Prostate gland (tissue), 2 donors: ENCODE measurements at regions not wholly inside any gene's neighbourhood (a gene's known extent, or its start where the extent isn't known, plus 50 kb on each side); places are given as distances from the start of the nearest gene placed in this dataset.

Experiments
- DNase-seq: peaks from one replicate; pipeline ENCODE4 v3.0.0-alpha.2; 2019; ENCODE audit warnings: low spot score
- H3K27ac ChIP-seq, 2 donors: fragments of 200-600 bp; sonication (generic); 2 replicates each; pipeline ENCODE4 v1.5.1; 2017 to 2019
- H3K27me3 ChIP-seq: fragments of 200-600 bp; sonication (generic); replicated peaks from 2 replicates; pipeline ENCODE4 v1.5.1; 2019; ENCODE audit not compliant: insufficient read depth
- H3K36me3 ChIP-seq, 2 donors: fragments of 200-600 bp; sonication (generic); 1 replicate in 1 of 2; 2 replicates in 1 of 2; pipeline versions ENCODE4 v1.5.1 to v1.8.1; 2017 to 2019
- H3K4me1 ChIP-seq: fragments of 200-600 bp; sonication (generic); replicated peaks from 2 replicates; pipeline ENCODE4 v1.5.1; 2019
- H3K4me3 ChIP-seq, 2 donors: fragments of 200-600 bp; sonication (generic); 2 replicates each; pipeline ENCODE4 v1.5.1; 2017 to 2019
- H3K9me3 ChIP-seq: fragments of 200-600 bp; sonication (generic); 2 replicates; pipeline ENCODE4 v1.5.1; 2017
- CTCF ChIP-seq, 4 experiments: fragments of 200-600 bp in 2 of 4; fragments of 450-650 bp in 2 of 4; sonication (generic) in 2 of 4; IDR thresholded peaks; 1 replicate in 3 of 4; 2 replicates in 1 of 4; pipeline ENCODE4 v1.5.1; 2016 to 2019; ENCODE audit warnings: antibody characterized with exemption in 4 of 4, mild to moderate bottlenecking in 2 of 4, moderate library complexity in 2 of 4
- POLR2A ChIP-seq: fragments of 450-650 bp; IDR thresholded peaks from one replicate; pipeline ENCODE4 v1.6.1; 2016; ENCODE audit warnings: antibody characterized with exemption, mild to moderate bottlenecking
- POLR2AphosphoS5 ChIP-seq: sonication (generic); formaldehyde crosslinking; IDR thresholded peaks from one replicate; pipeline ENCODE4 v1.6.1; 2017; ENCODE audit warnings: antibody characterized with exemption
- WGBS: methylation state at CpG from one replicate; pipeline ENCODE4 v1.1.5; 2018; 5-methylcytosine and 5-hydroxymethylcytosine counted together
- intact Hi-C: fragments of 100-400 bp; cut with DNase I; formaldehyde crosslinking; loops from one replicate; pipeline ENCODE4 v1.14.2; 2022

GRCh38 chr21:38597421-38597820, 99.1 kb upstream of the ERG start:
- intact Hi-C loops, result no loop called here
- H3K36me3 ChIP-seq, result no peaks in the 10 kb centered on the region
- no peak overlapping the region for H3K27ac ChIP-seq
- no peak for TF ChIP-seq CTCF (IDR thresholded peaks at IDR 0.05)
- TF ChIP-seq POLR2AphosphoS5, result no peak
- TF ChIP-seq POLR2A, result no peak
- 51% methylated on average over 2 of the region's 2 CpGs for WGBS
- no peaks in the 10 kb centered on the region for H3K4me1 ChIP-seq
- no peak for DNase-seq
- no peaks in the 10 kb centered on the region for H3K9me3 ChIP-seq
- no peak overlapping the region for H3K4me3 ChIP-seq
- no peaks in the 10 kb centered on the region for H3K27me3 ChIP-seq

- intact Hi-C loops, result no loop called here
- no peaks in the 10 kb centered on the region for H3K4me1 ChIP-seq
- H3K27me3 ChIP-seq, result no peaks in the 10 kb centered on the region
These were observed 100.1 kb upstream of the ERG start for GRCh38 chr21:38598413-38598812.

GRCh38 chr21:38599381-38599975, 101.2 kb upstream of the ERG start:
- H3K4me3 ChIP-seq, result no peak overlapping the region

More at GRCh38 chr21:38598413-38598812, 100.1 kb upstream of the ERG start:
- Histone ChIP-seq H3K36me3 (no peaks in the 10 kb centered on the region), H3K4me3 (no peak overlapping the region), H3K27ac (no peak overlapping the region), H3K9me3 (no peaks in the 10 kb centered on the region)
- 89% methylated on average over 5 of the region's 5 CpGs for WGBS
- TF ChIP-seq POLR2AphosphoS5 (no peak), POLR2A (no peak), CTCF (IDR thresholded peaks at IDR 0.05) (no peak)
- no peak for DNase-seq

GRCh38 chr21:38600106-38600505, 101.8 kb upstream of the ERG start:
- Histone ChIP-seq H3K4me3 (no peak overlapping the region), H3K27ac (no peak overlapping the region), H3K4me1 (no peaks in the 10 kb centered on the region), H3K27me3 (no peaks in the 10 kb centered on the region), H3K36me3 (no peaks in the 10 kb centered on the region), H3K9me3 (no peaks in the 10 kb centered on the region)
- 91% methylated on average over 7 of the region's 7 CpGs for WGBS
- intact Hi-C loops, result no loop called here
- TF ChIP-seq POLR2AphosphoS5, result no peak
- no peak for TF ChIP-seq CTCF (IDR thresholded peaks at IDR 0.05)
- TF ChIP-seq POLR2A, result no peak
- DNase-seq, result no peak

More at GRCh38 chr21:38599381-38599975, 101.2 kb upstream of the ERG start:
- no peak for DNase-seq
- H3K4me1 ChIP-seq, result no peaks in the 10 kb centered on the region
- H3K27ac ChIP-seq, result no peak overlapping the region
- TF ChIP-seq CTCF (IDR thresholded peaks at IDR 0.05), result no peak
- no peak for TF ChIP-seq POLR2AphosphoS5
- TF ChIP-seq POLR2A, result no peak
- intact Hi-C loops, result no loop called here
- WGBS, result 85% methylated on average over 8 of the region's 8 CpGs
- no peaks in the 10 kb centered on the region for H3K27me3 ChIP-seq
- no peaks in the 10 kb centered on the region for H3K9me3 ChIP-seq
- no peaks in the 10 kb centered on the region for H3K36me3 ChIP-seq

GRCh38 chr21:38605236-38605635, 107.0 kb upstream of the ERG start:
- Histone ChIP-seq H3K36me3 (no peaks in the 10 kb centered on the region), H3K27ac (no peak overlapping the region), H3K27me3 (no peaks in the 10 kb centered on the region), H3K4me1 (no peaks in the 10 kb centered on the region), H3K9me3 (no peaks in the 10 kb centered on the region), H3K4me3 (no peak overlapping the region)
- intact Hi-C loops, result no loop called here
- DNase-seq, result no peak
- WGBS, result 77% methylated on average over 3 of the region's 3 CpGs
- TF ChIP-seq POLR2A (no peak), CTCF (IDR thresholded peaks at IDR 0.05) (no peak), POLR2AphosphoS5 (no peak)
